HepG2 (cell line): ENCODE measurements at regions not wholly inside any gene's neighbourhood (a gene's known extent, or its start where the extent isn't known, plus 50 kb on each side); places are given as distances from the start of the nearest gene placed in this dataset.

Experiments
- ATAC-seq: fragments of 200-7000 bp; cut with Tn5 transposase; 3 replicates; pipeline ENCODE4 v1.9.1; 2020; ENCODE audit warnings: mild to moderate bottlenecking, moderate library complexity
- BruUV-seq: library from RNA; stranded (reverse); fragments of 400-500 nt; replicated peaks from 2 replicates; lab custom pipeline; 2021; lab: Mats Ljungman, UMichigan
- CTCF ChIA-PET: fragments of 300-600 bp; formaldehyde crosslinking; extraction: SDS; loops from one replicate; lab custom pipeline; 2021; ENCODE audit warnings: low total read pairs, inconsistent platforms, low intra/inter-chr PET ratio; lab: Yijun Ruan, JAX
- POLR2A ChIA-PET: fragments of 350-600 bp; sonication (Branson Sonifier 250); formaldehyde crosslinking; loops from one replicate; lab custom pipeline; 2020; ENCODE audit warnings: antibody characterized with exemption, inconsistent platforms; lab: Yijun Ruan, JAX
- DNase-seq: peaks from one replicate; pipeline ENCODE4 v3.0.0-alpha.2; 2015; ENCODE audit warnings: low spot score
- FAIRE-seq: peaks from 3 replicates; lab custom pipeline; 2011; peaks lifted over from hg19 to GRCh38; lab: Jason Lieb, UNC
- H2AFZ ChIP-seq: one replicate; pipeline ENCODE4 v1.6.1; 2011; ENCODE audit warnings: low read length, inconsistent platforms
- H3K27ac ChIP-seq: fragments of 300-600 bp; 3 replicates; pipeline ENCODE4 v1.8.0; 2011; ENCODE audit warnings: mixed run types, mild to moderate bottlenecking, mixed read lengths, low read length, inconsistent platforms; ENCODE audit not compliant: insufficient read depth; ENCODE audit errors: extremely low read length
- H3K27me3 ChIP-seq, 2 experiments: fragments of 200-600 bp in 1 of 2; 2 replicates in 1 of 2; 3 replicates in 1 of 2; pipeline versions ENCODE4 v1.6.0 to v1.8.0; 2011; ENCODE audit warnings: low read length in 2 of 2, mild to moderate bottlenecking in 2 of 2, moderate library complexity in 2 of 2, inconsistent platforms in 1 of 2; ENCODE audit not compliant: insufficient read depth in 2 of 2, control insufficient read depth in 1 of 2
- H3K36me3 ChIP-seq, 2 experiments: fragments of 200-600 bp in 1 of 2; replicated peaks in 1 of 2; 2 replicates in 1 of 2; 3 replicates in 1 of 2; pipeline versions ENCODE4 v1.5.1 to v1.8.0; 2011; ENCODE audit warnings: low read length in 2 of 2, inconsistent platforms in 1 of 2; ENCODE audit not compliant: insufficient read depth in 2 of 2, control insufficient read depth in 1 of 2
- H3K4me1 ChIP-seq: 2 replicates; pipeline ENCODE4 v1.5.1; 2012; ENCODE audit warnings: low read length, inconsistent platforms; ENCODE audit not compliant: insufficient read depth
- H3K4me2 ChIP-seq: 2 replicates; pipeline ENCODE4 v1.6.0; 2011; ENCODE audit warnings: low read depth, low read length, inconsistent platforms
- H3K4me3 ChIP-seq, 3 experiments: fragments of 200-600 bp in 1 of 3; sonication (generic), shearing (Covaris generic) in 1 of 3; replicated peaks in 1 of 3; 2 replicates each; pipeline ENCODE4 v1.5.1; 2011 to 2016; ENCODE audit warnings: low read length in 3 of 3, inconsistent platforms in 2 of 3, low read depth in 2 of 3, mild to moderate bottlenecking in 2 of 3, control low read depth in 1 of 3, mixed read lengths in 1 of 3; ENCODE audit not compliant: insufficient read depth in 1 of 3
- H3K79me2 ChIP-seq: one replicate; pipeline ENCODE4 v1.6.1; 2011; ENCODE audit warnings: low read length, inconsistent platforms; ENCODE audit not compliant: insufficient read depth
- H3K9ac ChIP-seq: 2 replicates; pipeline ENCODE4 v1.6.0; 2011; ENCODE audit warnings: mild to moderate bottlenecking, low read depth, low read length, inconsistent platforms; ENCODE audit not compliant: insufficient read depth
- H3K9me3 ChIP-seq: 2 replicates; pipeline ENCODE4 v1.5.1; 2012; ENCODE audit warnings: mild to moderate bottlenecking, low read length
- H4K20me1 ChIP-seq: 2 replicates; pipeline ENCODE4 v1.6.0; 2011; ENCODE audit warnings: inconsistent platforms, mild to moderate bottlenecking, low read length, moderate library complexity; ENCODE audit not compliant: insufficient read depth
- ATRX ChIP-seq: sonication (generic); formaldehyde crosslinking; IDR thresholded peaks from 2 replicates; pipeline ENCODE4 v1.4.0; 2020; ENCODE audit warnings: missing genetic modification reagents, borderline replicate concordance
- HNF4A ChIP-seq: sonication (generic); formaldehyde crosslinking; IDR thresholded peaks from 2 replicates; pipeline ENCODE4 v1.4.0; 2020; ENCODE audit warnings: missing genetic modification reagents
- ZNF235 ChIP-seq: sonication (generic); formaldehyde crosslinking; IDR thresholded peaks from 2 replicates; pipeline ENCODE4 v1.8.1; 2023; ENCODE audit warnings: mild to moderate bottlenecking, missing genetic modification reagents, borderline replicate concordance
- ZNF44 ChIP-seq: sonication (generic); formaldehyde crosslinking; IDR thresholded peaks from 2 replicates; pipeline ENCODE4 v1.5.1; 2020; ENCODE audit warnings: mild to moderate bottlenecking, missing genetic modification reagents
- ZNF512B ChIP-seq: sonication (generic); formaldehyde crosslinking; IDR thresholded peaks from 2 replicates; pipeline ENCODE4 v1.5.1; 2020; ENCODE audit warnings: missing genetic modification reagents, mild to moderate bottlenecking, borderline replicate concordance
- ZNF652 ChIP-seq: IDR thresholded peaks from 2 replicates; pipeline ENCODE4 v1.6.1; 2016; ENCODE audit warnings: low read depth, borderline replicate concordance
- WGBS: methylation state at CpG from one replicate; pipeline ENCODE4 v1.1.6; 2017; ENCODE audit warnings: low lambda C conversion rate; 5-methylcytosine and 5-hydroxymethylcytosine counted together
- in situ Hi-C: cut with HindIII; loops from 2 replicates; pipeline ENCODE4 v1.10.0; 2017; ENCODE audit warnings: low pct_unique_long_range_greater_than_20kb; ENCODE audit not compliant: extremely low pct_ligation_motif_present
- intact Hi-C: fragments of 100-400 bp; cut with micrococcal nuclease; formaldehyde crosslinking; loops from one replicate; pipeline ENCODE4 v1.10.0; 2022; ENCODE audit not compliant: unreplicated experiment

- CTCF ChIA-PET = no interaction called here
- peaks cover 1% of the 10 kb centered on the region; the same call in 1 of the 2 replicates for H3K9me3 ChIP-seq
- ATAC-seq (no peak), DNase-seq (no peak), FAIRE-seq (no peak)
- H3K27ac ChIP-seq = peak overlapping the region; percentile 21
- peaks cover 80% of the 10 kb centered on the region for H3K4me1 ChIP-seq
- BruUV-seq = no TSS peak
- H3K4me2 ChIP-seq = no peak overlapping the region
- H3K27me3 ChIP-seq = no peaks in the 10 kb centered on the region
- POLR2A ChIA-PET = interaction anchor here (0.5 to 1.1 kb wide), 2 partner anchors 42 to 340 kb away, joined by 3 to 4 read pairs; no protein-coding TSS in a partner anchor
- intact Hi-C loops (loop anchor here (2.0 kb wide), 1 partner anchor 43 kb away; no protein-coding TSS in a partner anchor), in situ Hi-C loops (no loop called here)
- no peak overlapping the region for H2AFZ ChIP-seq
- no peak overlapping the region for H3K9ac ChIP-seq
- TF ChIP-seq ZNF44 (CRISPR knock-in tag) (no peak), ZNF235 (no peak), ZNF512B (CRISPR knock-in tag) (no peak), HNF4A (CRISPR knock-in tag) (no peak), ATRX (CRISPR knock-in tag) (no peak), ZNF652 (CRISPR knock-in tag) (peak; percentile 39; the same call in 1 of the 2 replicates)
- TF ChIP-seq, all 625 proteins: peak for 1
- WGBS = 93% methylated on average over 3 of the region's 3 CpGs
- H3K79me2 ChIP-seq = no peaks in the 10 kb centered on the region
- H3K4me3 ChIP-seq = no peak overlapping the region
- H3K36me3 ChIP-seq = no peaks in the 10 kb centered on the region
- no peaks in the 10 kb centered on the region for H4K20me1 ChIP-seq
Observed at GRCh38 chr5:96201503-96201902, 231.5 kb downstream of the PCSK1 start.
